GM23248 (cell line): ENCODE measurements at regions not wholly inside any gene's neighbourhood (a gene's known extent, or its start where the extent isn't known, plus 50 kb on each side); places are given as distances from the start of the nearest gene placed in this dataset.

Experiments used
- DNase-seq: peaks from one replicate; pipeline ENCODE4 v3.0.0-alpha.2; 2015
- H2AFZ ChIP-seq: fragments of 200-600 bp; sonication (generic); 2 replicates; pipeline ENCODE4 v1.6.1; 2016; ENCODE audit warnings: antibody characterized with exemption
- H3F3A ChIP-seq: fragments of 200-600 bp; sonication (generic); 2 replicates; pipeline ENCODE4 v1.6.1; 2016; ENCODE audit warnings: mild to moderate bottlenecking, antibody characterized with exemption, mixed run types; ENCODE audit not compliant: insufficient read depth
- H3K27ac ChIP-seq: fragments of 200-600 bp; sonication (generic); 2 replicates; pipeline ENCODE4 v1.5.1; 2016; ENCODE audit warnings: mild to moderate bottlenecking
- H3K27me3 ChIP-seq: fragments of 200-600 bp; sonication (generic); replicated peaks from 2 replicates; pipeline ENCODE4 v1.6.1; 2016; ENCODE audit warnings: mild to moderate bottlenecking; ENCODE audit not compliant: insufficient read depth
- H3K36me3 ChIP-seq: fragments of 200-600 bp; sonication (generic); 2 replicates; pipeline ENCODE4 v1.6.1; 2016; ENCODE audit warnings: low read depth, mild to moderate bottlenecking
- H3K4me1 ChIP-seq: fragments of 200-600 bp; sonication (generic); 2 replicates; pipeline ENCODE4 v1.6.1; 2016; ENCODE audit warnings: mild to moderate bottlenecking; ENCODE audit not compliant: insufficient read depth
- H3K4me2 ChIP-seq: fragments of 200-600 bp; sonication (generic); one replicate; pipeline ENCODE4 v1.6.1; 2016; ENCODE audit warnings: mild to moderate bottlenecking; ENCODE audit not compliant: unreplicated experiment
- H3K4me3 ChIP-seq: fragments of 200-600 bp; sonication (generic); 2 replicates; pipeline ENCODE4 v1.5.1; 2016; ENCODE audit warnings: mild to moderate bottlenecking
- H3K79me2 ChIP-seq: fragments of 200-600 bp; sonication (generic); 2 replicates; pipeline ENCODE4 v1.6.1; 2016; ENCODE audit warnings: mild to moderate bottlenecking; ENCODE audit not compliant: insufficient read depth
- H3K9ac ChIP-seq: fragments of 200-600 bp; sonication (generic); 2 replicates; pipeline ENCODE4 v1.6.1; 2016; ENCODE audit warnings: mild to moderate bottlenecking
- H3K9me2 ChIP-seq: fragments of 200-600 bp; sonication (generic); 2 replicates; pipeline ENCODE4 v1.6.1; 2016; ENCODE audit warnings: mixed run types, mild to moderate bottlenecking, moderate library complexity; ENCODE audit not compliant: insufficient read depth
- H3K9me3 ChIP-seq: fragments of 200-600 bp; sonication (generic); one replicate; pipeline ENCODE4 v1.6.1; 2017; ENCODE audit warnings: low read depth
- H4K20me1 ChIP-seq: fragments of 200-600 bp; sonication (generic); 2 replicates; pipeline ENCODE4 v1.6.0; 2016; ENCODE audit not compliant: insufficient read depth
- EZH2 ChIP-seq: fragments of 200-600 bp; sonication (generic); IDR thresholded peaks from 2 replicates; pipeline ENCODE4 v1.6.1; 2018; ENCODE audit warnings: antibody characterized with exemption, mild to moderate bottlenecking; ENCODE audit not compliant: insufficient read depth, poor library complexity, severe bottlenecking
- EZH2phosphoT487 ChIP-seq: fragments of 200-600 bp; sonication (generic); IDR thresholded peaks from 2 replicates; pipeline ENCODE4 v1.6.1; 2018; ENCODE audit warnings: antibody characterized with exemption, moderate library complexity, mild to moderate bottlenecking, low read depth; ENCODE audit not compliant: insufficient read depth
- WGBS, 2 experiments: methylation state at CpG; one replicate each; pipeline ENCODE4 v1.1.6; 2015 to 2017; ENCODE audit warnings: low lambda C conversion rate in 2 of 2, low coverage in 1 of 2; ENCODE audit errors: missing lambda C conversion rate in 2 of 2; 5-methylcytosine and 5-hydroxymethylcytosine counted together
- in situ Hi-C: fragments of 300-500 bp; cut with MboI; formaldehyde crosslinking; loops from 2 replicates; pipeline ENCODE4 v1.15.0; 2020

DNA sequence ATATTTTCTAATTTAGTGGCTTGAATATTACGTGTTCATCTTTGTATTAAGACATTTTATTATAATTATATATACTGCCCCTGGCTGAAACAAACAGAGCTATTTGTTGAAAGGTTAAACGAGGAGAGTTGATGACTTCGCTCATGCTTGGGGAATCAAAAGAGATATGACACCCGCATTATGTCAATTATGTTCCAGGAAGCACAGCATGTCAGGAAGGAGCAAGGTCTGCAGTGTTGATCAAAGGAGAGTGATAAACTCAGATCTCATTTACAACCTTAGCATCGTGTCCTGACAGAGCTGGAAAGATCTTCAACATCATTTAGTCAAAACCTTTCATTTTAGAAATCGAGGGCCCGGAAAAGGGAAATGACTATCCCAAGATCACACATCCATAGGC, 510.1 kb downstream of the TDRD15 start:
- H2AFZ ChIP-seq: no peak overlapping the region
- H3F3A ChIP-seq: no peaks in the 10 kb centered on the region
- in situ Hi-C loops: no loop called here
- H3K9me2 ChIP-seq: no peaks in the 10 kb centered on the region
- no peaks in the 10 kb centered on the region for H3K36me3 ChIP-seq
- WGBS, 2 experiments: 24 to 29% methylated on average over 7 of the region's 7 CpGs
- TF ChIP-seq EZH2 (no peak), EZH2phosphoT487 (no peak)
- H3K4me3 ChIP-seq: no peak overlapping the region
- no peaks in the 10 kb centered on the region for H3K9me3 ChIP-seq
- no peaks in the 10 kb centered on the region for H3K4me1 ChIP-seq
- H3K27me3 ChIP-seq: no peaks in the 10 kb centered on the region
- no peak overlapping the region for H3K27ac ChIP-seq
- H4K20me1 ChIP-seq: no peaks in the 10 kb centered on the region
- DNase-seq: no peak
- no peak overlapping the region for H3K4me2 ChIP-seq
- H3K79me2 ChIP-seq: no peaks in the 10 kb centered on the region
- H3K9ac ChIP-seq: no peak overlapping the region

DNA sequence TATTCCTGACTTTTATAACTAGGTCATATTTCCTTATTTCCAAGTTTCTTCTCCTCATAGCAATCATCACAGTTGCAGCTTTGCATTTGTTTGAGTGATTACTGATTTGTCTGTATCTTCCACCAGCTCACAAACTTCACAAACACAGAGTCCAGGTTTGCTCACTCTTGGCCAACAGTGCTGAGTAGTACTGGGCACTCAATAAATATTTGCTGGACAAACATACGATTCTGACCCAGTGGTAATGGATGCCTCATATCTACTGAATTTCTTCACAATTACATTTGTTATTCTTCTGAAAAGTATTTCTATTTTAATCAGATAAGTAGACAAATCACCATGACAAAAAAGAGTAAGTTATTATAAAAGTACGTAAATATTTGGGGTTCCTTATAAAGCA, 516.3 kb downstream of the TDRD15 start:
- Histone ChIP-seq H3K27ac (no peak overlapping the region), H3K4me3 (no peak overlapping the region)

GRCh38 chr2:21642647-21643046, 518.9 kb downstream of the TDRD15 start:
- Histone ChIP-seq H3K4me1 (no peaks in the 10 kb centered on the region), H3K9me2 (no peaks in the 10 kb centered on the region), H2AFZ (no peak overlapping the region), H3K9me3 (no peaks in the 10 kb centered on the region), H3K4me2 (no peak overlapping the region), H3K27me3 (no peaks in the 10 kb centered on the region), H3K27ac (no peak overlapping the region), H4K20me1 (no peaks in the 10 kb centered on the region), H3K4me3 (no peak overlapping the region), H3K79me2 (no peaks in the 10 kb centered on the region), H3K9ac (no peak overlapping the region), H3K36me3 (no peaks in the 10 kb centered on the region), H3F3A (no peaks in the 10 kb centered on the region)
- in situ Hi-C loops: no loop called here
- 17 to 20% methylated on average over 6 of the region's 6 CpGs for WGBS, 2 experiments
- no peak for DNase-seq
- TF ChIP-seq EZH2: no peak
- TF ChIP-seq EZH2phosphoT487: no peak

More for the DNA sequence above, 516.3 kb downstream of the TDRD15 start:
- in situ Hi-C loops: no loop called here
- DNase-seq: no peak
- Histone ChIP-seq H3K36me3 (no peaks in the 10 kb centered on the region), H2AFZ (no peak overlapping the region), H3K4me2 (no peak overlapping the region), H3K27me3 (no peaks in the 10 kb centered on the region), H3F3A (no peaks in the 10 kb centered on the region), H3K79me2 (no peaks in the 10 kb centered on the region), H3K4me1 (no peaks in the 10 kb centered on the region), H3K9ac (no peak overlapping the region), H4K20me1 (no peaks in the 10 kb centered on the region), H3K9me2 (no peaks in the 10 kb centered on the region), H3K9me3 (no peaks in the 10 kb centered on the region)
- TF ChIP-seq EZH2 (no peak), EZH2phosphoT487 (no peak)
- 14% methylated on average over 2 of the region's 2 CpGs for whole genome bisulfite sequencing, 2 experiments

DNA sequence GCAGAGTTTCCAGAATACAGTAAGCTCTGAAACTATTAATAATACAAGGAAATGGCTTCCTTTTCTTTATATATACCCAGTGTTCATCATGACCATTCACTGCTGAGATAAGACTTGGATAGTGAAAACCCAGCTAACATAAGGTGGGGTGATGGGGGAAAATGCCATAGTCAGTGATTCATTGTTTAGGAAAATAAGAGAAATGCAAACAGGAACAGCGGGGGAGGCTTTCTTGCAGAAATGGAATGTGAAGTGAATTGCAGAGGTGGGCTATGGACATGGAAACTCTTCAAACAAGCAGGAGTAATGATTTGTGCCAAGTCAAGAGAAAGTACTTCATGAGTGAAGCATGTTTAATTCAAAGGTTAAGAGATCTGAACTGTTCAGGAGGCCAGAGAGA, 519.4 kb downstream of the TDRD15 start:
- H3F3A ChIP-seq: no peaks in the 10 kb centered on the region
- H3K36me3 ChIP-seq: no peaks in the 10 kb centered on the region
- H3K9me3 ChIP-seq: no peaks in the 10 kb centered on the region
- no peak overlapping the region for H3K4me3 ChIP-seq
- H4K20me1 ChIP-seq: no peaks in the 10 kb centered on the region
- no peak for DNase-seq
- no peak overlapping the region for H2AFZ ChIP-seq
- no peaks in the 10 kb centered on the region for H3K79me2 ChIP-seq
- no peaks in the 10 kb centered on the region for H3K27me3 ChIP-seq
- H3K9me2 ChIP-seq: no peaks in the 10 kb centered on the region
- TF ChIP-seq EZH2 (no peak), EZH2phosphoT487 (no peak)
- no peak overlapping the region for H3K27ac ChIP-seq
- no peak overlapping the region for H3K4me2 ChIP-seq
- no peak overlapping the region for H3K9ac ChIP-seq
- in situ Hi-C loops: no loop called here
- 14 to 18% methylated on average over 1 of the region's 1 CpG for WGBS, 2 experiments
- H3K4me1 ChIP-seq: no peaks in the 10 kb centered on the region

GRCh38 chr2:21644266-21644665, 520.5 kb downstream of the TDRD15 start:
- TF ChIP-seq EZH2 (no peak), EZH2phosphoT487 (no peak)
- H3K4me1 ChIP-seq: no peaks in the 10 kb centered on the region
- H3K9me2 ChIP-seq: no peaks in the 10 kb centered on the region
- no peaks in the 10 kb centered on the region for H3K36me3 ChIP-seq
- no peak overlapping the region for H3K27ac ChIP-seq
- DNase-seq: no peak
- H3K4me3 ChIP-seq: no peak overlapping the region
- no peaks in the 10 kb centered on the region for H4K20me1 ChIP-seq
- H3K4me2 ChIP-seq: no peak overlapping the region
- no peaks in the 10 kb centered on the region for H3K9me3 ChIP-seq
- H3K9ac ChIP-seq: no peak overlapping the region
- H3K27me3 ChIP-seq: no peaks in the 10 kb centered on the region
- H3F3A ChIP-seq: no peaks in the 10 kb centered on the region
- H3K79me2 ChIP-seq: no peaks in the 10 kb centered on the region
- in situ Hi-C loops: no loop called here
- H2AFZ ChIP-seq: no peak overlapping the region
- 29 to 45% methylated on average over 1 of the region's 1 CpG for WGBS, 2 experiments
